Panc1 (cell line): ENCODE measurements at regions not wholly inside any gene's neighbourhood (a gene's known extent, or its start where the extent isn't known, plus 50 kb on each side); places are given as distances from the start of the nearest gene placed in this dataset.

ENCODE experiments used
- SIN3A ChIP-seq: IDR thresholded peaks from 2 replicates; pipeline ENCODE4 v1.6.1; 2012; ENCODE audit warnings: low read depth, mild to moderate bottlenecking, low read length, moderate library complexity, borderline replicate concordance; ENCODE audit not compliant: insufficient read depth
- TF ChIP-seq, protein P1 (sequence below): fragments of 450-650 bp; IDR thresholded peaks from 2 replicates; pipeline ENCODE4 v1.5.1; 2017; ENCODE audit warnings: mild to moderate bottlenecking
- TF ChIP-seq, protein P2 (sequence below), 2 experiments: IDR thresholded peaks; 2 replicates each; pipeline ENCODE4 v1.6.1; 2011 to 2012; ENCODE audit warnings: low read depth in 2 of 2, control low read depth in 1 of 2, low read length in 1 of 2, mild to moderate bottlenecking in 1 of 2, moderate library complexity in 1 of 2; ENCODE audit not compliant: insufficient read depth in 1 of 2

DNA sequence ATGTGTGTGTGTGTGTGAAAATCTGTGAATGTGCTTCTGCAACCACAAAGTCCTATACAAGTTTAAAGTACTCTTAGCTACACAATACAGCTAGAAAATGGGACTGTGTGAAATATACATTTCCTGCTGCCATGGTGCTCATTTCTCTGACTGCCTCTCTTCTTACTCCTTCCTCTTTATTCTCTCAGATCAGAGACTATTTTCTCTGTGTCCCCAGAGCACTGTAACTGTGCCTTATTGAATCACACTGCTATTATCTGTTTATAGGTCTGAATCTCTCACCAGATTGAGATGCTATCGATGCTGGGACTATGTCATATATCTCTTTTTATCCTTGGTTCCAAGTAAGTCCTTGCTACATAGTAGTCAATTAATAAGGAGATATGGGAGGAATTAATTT lies 217.9 kb upstream of the SLCO3A1 start:
- TF ChIP-seq, protein P1, sequence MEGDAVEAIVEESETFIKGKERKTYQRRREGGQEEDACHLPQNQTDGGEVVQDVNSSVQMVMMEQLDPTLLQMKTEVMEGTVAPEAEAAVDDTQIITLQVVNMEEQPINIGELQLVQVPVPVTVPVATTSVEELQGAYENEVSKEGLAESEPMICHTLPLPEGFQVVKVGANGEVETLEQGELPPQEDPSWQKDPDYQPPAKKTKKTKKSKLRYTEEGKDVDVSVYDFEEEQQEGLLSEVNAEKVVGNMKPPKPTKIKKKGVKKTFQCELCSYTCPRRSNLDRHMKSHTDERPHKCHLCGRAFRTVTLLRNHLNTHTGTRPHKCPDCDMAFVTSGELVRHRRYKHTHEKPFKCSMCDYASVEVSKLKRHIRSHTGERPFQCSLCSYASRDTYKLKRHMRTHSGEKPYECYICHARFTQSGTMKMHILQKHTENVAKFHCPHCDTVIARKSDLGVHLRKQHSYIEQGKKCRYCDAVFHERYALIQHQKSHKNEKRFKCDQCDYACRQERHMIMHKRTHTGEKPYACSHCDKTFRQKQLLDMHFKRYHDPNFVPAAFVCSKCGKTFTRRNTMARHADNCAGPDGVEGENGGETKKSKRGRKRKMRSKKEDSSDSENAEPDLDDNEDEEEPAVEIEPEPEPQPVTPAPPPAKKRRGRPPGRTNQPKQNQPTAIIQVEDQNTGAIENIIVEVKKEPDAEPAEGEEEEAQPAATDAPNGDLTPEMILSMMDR, result no peak
- no peak for TF ChIP-seq SIN3A
- TF ChIP-seq, protein P2, sequence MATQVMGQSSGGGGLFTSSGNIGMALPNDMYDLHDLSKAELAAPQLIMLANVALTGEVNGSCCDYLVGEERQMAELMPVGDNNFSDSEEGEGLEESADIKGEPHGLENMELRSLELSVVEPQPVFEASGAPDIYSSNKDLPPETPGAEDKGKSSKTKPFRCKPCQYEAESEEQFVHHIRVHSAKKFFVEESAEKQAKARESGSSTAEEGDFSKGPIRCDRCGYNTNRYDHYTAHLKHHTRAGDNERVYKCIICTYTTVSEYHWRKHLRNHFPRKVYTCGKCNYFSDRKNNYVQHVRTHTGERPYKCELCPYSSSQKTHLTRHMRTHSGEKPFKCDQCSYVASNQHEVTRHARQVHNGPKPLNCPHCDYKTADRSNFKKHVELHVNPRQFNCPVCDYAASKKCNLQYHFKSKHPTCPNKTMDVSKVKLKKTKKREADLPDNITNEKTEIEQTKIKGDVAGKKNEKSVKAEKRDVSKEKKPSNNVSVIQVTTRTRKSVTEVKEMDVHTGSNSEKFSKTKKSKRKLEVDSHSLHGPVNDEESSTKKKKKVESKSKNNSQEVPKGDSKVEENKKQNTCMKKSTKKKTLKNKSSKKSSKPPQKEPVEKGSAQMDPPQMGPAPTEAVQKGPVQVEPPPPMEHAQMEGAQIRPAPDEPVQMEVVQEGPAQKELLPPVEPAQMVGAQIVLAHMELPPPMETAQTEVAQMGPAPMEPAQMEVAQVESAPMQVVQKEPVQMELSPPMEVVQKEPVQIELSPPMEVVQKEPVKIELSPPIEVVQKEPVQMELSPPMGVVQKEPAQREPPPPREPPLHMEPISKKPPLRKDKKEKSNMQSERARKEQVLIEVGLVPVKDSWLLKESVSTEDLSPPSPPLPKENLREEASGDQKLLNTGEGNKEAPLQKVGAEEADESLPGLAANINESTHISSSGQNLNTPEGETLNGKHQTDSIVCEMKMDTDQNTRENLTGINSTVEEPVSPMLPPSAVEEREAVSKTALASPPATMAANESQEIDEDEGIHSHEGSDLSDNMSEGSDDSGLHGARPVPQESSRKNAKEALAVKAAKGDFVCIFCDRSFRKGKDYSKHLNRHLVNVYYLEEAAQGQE (IDR thresholded peaks at IDR 0.05; ENCODE audit: insufficient read depth in 1 of 2, low read depth in 2 of 2, low read length in 1 of 2), result no peak
